Neural cell (in vitro differentiated cells): ENCODE measurements at regions not wholly inside any gene's neighbourhood (a gene's known extent, or its start where the extent isn't known, plus 50 kb on each side); places are given as distances from the start of the nearest gene placed in this dataset.

Source experiments
- H2AFZ ChIP-seq: fragments of 200-600, 300-800 bp; sonication (generic), shearing (Covaris generic); 2 replicates; pipeline ENCODE4 v1.6.0; 2014; ENCODE audit warnings: low read depth, mild to moderate bottlenecking, antibody characterized with exemption, low read length, moderate library complexity
- H3F3A ChIP-seq: fragments of 200-600 bp; shearing (Covaris generic); 2 replicates; pipeline ENCODE4 v1.6.1; 2016; ENCODE audit warnings: mild to moderate bottlenecking, moderate library complexity, mixed read lengths, antibody characterized with exemption, low read length; ENCODE audit not compliant: insufficient read depth, poor library complexity, severe bottlenecking
- H3K27ac ChIP-seq: fragments of 200-600, 300-800 bp; sonication (generic), shearing (Covaris generic); 2 replicates; pipeline ENCODE4 v1.5.1; 2014; ENCODE audit warnings: mild to moderate bottlenecking, low read length, moderate library complexity
- H3K27me3 ChIP-seq: fragments of 300-800, 200-600 bp; sonication (generic), shearing (Covaris generic); 2 replicates; pipeline ENCODE4 v1.6.0; 2014; ENCODE audit warnings: mild to moderate bottlenecking, low read depth, low read length, moderate library complexity; ENCODE audit not compliant: insufficient read depth
- H3K36me3 ChIP-seq: fragments of 300-800, 200-600 bp; sonication (generic), shearing (Covaris generic); 2 replicates; pipeline ENCODE4 v1.5.1; 2014; ENCODE audit warnings: mild to moderate bottlenecking, antibody characterized with exemption, low read length, moderate library complexity; ENCODE audit not compliant: insufficient read depth
- H3K4me2 ChIP-seq: fragments of 300-800, 200-600 bp; sonication (generic), shearing (Covaris generic); 2 replicates; pipeline ENCODE4 v1.6.0; 2014; ENCODE audit warnings: mild to moderate bottlenecking, low read length
- H3K4me3 ChIP-seq: fragments of 300-800, 200-600 bp; sonication (generic), shearing (Covaris generic); 2 replicates; pipeline ENCODE4 v1.5.1; 2014; ENCODE audit warnings: mild to moderate bottlenecking, low read length, moderate library complexity
- H3K79me2 ChIP-seq: fragments of 200-600 bp; shearing (Covaris generic); replicated peaks from 2 replicates; pipeline ENCODE4 v1.6.0; 2014; ENCODE audit warnings: mild to moderate bottlenecking, low read length, moderate library complexity; ENCODE audit not compliant: insufficient read depth
- H3K9ac ChIP-seq: fragments of 300-800, 200-600 bp; sonication (generic), shearing (Covaris generic); 2 replicates; pipeline ENCODE4 v1.6.1; 2016; ENCODE audit warnings: mild to moderate bottlenecking, low read length, mixed read lengths
- H3K9me2 ChIP-seq: fragments of 200-600 bp; shearing (Covaris generic); 2 replicates; pipeline ENCODE4 v1.6.1; 2016; ENCODE audit warnings: mild to moderate bottlenecking, low read length, mixed read lengths; ENCODE audit not compliant: insufficient read depth
- H3K9me3 ChIP-seq: fragments of 200-600, 300-800 bp; sonication (generic), shearing (Covaris generic); 2 replicates; pipeline ENCODE4 v1.6.1; 2016; ENCODE audit warnings: mild to moderate bottlenecking, mixed run types, low read length, moderate library complexity, mixed read lengths
- H4K20me1 ChIP-seq: fragments of 200-600 bp; shearing (Covaris generic); 2 replicates; pipeline ENCODE4 v1.6.1; 2016; ENCODE audit warnings: mild to moderate bottlenecking, mixed run types; ENCODE audit not compliant: insufficient read depth
- EP300 ChIP-seq: fragments of 450-650 bp; conservative IDR thresholded peaks from 2 replicates; pipeline ENCODE4 v1.6.1; 2014; ENCODE audit warnings: antibody characterized with exemption, mild to moderate bottlenecking, moderate library complexity; ENCODE audit not compliant: poor library complexity, severe bottlenecking
- EZH2 ChIP-seq: fragments of 200-600, 300-800 bp; shearing (Covaris generic), sonication (generic); IDR thresholded peaks from 2 replicates; pipeline ENCODE4 v1.6.1; 2014; ENCODE audit warnings: antibody characterized with exemption, low read length, borderline replicate concordance, mild to moderate bottlenecking; ENCODE audit not compliant: insufficient read depth, poor library complexity, severe bottlenecking
- MXI1 ChIP-seq: fragments of 450-650 bp; conservative IDR thresholded peaks from 2 replicates; pipeline ENCODE4 v1.6.1; 2014; ENCODE audit warnings: antibody characterized with exemption, mild to moderate bottlenecking; ENCODE audit not compliant: poor library complexity, severe bottlenecking
- POLR2AphosphoS5 ChIP-seq: IDR thresholded peaks from 2 replicates; pipeline ENCODE4 v1.6.1; 2012
- RAD21 ChIP-seq: fragments of 450-650 bp; conservative IDR thresholded peaks from 2 replicates; pipeline ENCODE4 v1.6.1; 2014; ENCODE audit warnings: antibody characterized with exemption, mild to moderate bottlenecking, moderate library complexity
- SMC3 ChIP-seq: fragments of 450-650 bp; conservative IDR thresholded peaks from 2 replicates; pipeline ENCODE4 v1.6.1; 2014; ENCODE audit warnings: antibody characterized with exemption, mild to moderate bottlenecking, moderate library complexity; ENCODE audit not compliant: poor library complexity
- TAF1 ChIP-seq: IDR thresholded peaks from 2 replicates; pipeline ENCODE4 v1.6.1; 2012; ENCODE audit warnings: low read depth
- TF ChIP-seq, protein P1 (sequence below): IDR thresholded peaks from 2 replicates; pipeline ENCODE4 v1.6.1; 2012; ENCODE audit warnings: borderline replicate concordance
- TF ChIP-seq, protein P2 (sequence below): fragments of 450-650 bp; IDR thresholded peaks from 2 replicates; pipeline ENCODE4 v1.5.1; 2014; ENCODE audit warnings: antibody characterized with exemption, mild to moderate bottlenecking, moderate library complexity; ENCODE audit not compliant: poor library complexity, severe bottlenecking

GRCh38 chr5:110040178-110040577, 350.5 kb downstream of the MAN2A1 start:
- TF ChIP-seq, protein P1, sequence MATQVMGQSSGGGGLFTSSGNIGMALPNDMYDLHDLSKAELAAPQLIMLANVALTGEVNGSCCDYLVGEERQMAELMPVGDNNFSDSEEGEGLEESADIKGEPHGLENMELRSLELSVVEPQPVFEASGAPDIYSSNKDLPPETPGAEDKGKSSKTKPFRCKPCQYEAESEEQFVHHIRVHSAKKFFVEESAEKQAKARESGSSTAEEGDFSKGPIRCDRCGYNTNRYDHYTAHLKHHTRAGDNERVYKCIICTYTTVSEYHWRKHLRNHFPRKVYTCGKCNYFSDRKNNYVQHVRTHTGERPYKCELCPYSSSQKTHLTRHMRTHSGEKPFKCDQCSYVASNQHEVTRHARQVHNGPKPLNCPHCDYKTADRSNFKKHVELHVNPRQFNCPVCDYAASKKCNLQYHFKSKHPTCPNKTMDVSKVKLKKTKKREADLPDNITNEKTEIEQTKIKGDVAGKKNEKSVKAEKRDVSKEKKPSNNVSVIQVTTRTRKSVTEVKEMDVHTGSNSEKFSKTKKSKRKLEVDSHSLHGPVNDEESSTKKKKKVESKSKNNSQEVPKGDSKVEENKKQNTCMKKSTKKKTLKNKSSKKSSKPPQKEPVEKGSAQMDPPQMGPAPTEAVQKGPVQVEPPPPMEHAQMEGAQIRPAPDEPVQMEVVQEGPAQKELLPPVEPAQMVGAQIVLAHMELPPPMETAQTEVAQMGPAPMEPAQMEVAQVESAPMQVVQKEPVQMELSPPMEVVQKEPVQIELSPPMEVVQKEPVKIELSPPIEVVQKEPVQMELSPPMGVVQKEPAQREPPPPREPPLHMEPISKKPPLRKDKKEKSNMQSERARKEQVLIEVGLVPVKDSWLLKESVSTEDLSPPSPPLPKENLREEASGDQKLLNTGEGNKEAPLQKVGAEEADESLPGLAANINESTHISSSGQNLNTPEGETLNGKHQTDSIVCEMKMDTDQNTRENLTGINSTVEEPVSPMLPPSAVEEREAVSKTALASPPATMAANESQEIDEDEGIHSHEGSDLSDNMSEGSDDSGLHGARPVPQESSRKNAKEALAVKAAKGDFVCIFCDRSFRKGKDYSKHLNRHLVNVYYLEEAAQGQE: no peak
- TF ChIP-seq TAF1 (no peak), MXI1 (no peak), EP300 (no peak), EZH2 (no peak), SMC3 (no peak), POLR2AphosphoS5 (no peak), RAD21 (no peak)
- TF ChIP-seq, protein P2, sequence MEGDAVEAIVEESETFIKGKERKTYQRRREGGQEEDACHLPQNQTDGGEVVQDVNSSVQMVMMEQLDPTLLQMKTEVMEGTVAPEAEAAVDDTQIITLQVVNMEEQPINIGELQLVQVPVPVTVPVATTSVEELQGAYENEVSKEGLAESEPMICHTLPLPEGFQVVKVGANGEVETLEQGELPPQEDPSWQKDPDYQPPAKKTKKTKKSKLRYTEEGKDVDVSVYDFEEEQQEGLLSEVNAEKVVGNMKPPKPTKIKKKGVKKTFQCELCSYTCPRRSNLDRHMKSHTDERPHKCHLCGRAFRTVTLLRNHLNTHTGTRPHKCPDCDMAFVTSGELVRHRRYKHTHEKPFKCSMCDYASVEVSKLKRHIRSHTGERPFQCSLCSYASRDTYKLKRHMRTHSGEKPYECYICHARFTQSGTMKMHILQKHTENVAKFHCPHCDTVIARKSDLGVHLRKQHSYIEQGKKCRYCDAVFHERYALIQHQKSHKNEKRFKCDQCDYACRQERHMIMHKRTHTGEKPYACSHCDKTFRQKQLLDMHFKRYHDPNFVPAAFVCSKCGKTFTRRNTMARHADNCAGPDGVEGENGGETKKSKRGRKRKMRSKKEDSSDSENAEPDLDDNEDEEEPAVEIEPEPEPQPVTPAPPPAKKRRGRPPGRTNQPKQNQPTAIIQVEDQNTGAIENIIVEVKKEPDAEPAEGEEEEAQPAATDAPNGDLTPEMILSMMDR: no peak
- no peaks in the 10 kb centered on the region for H3K27me3 ChIP-seq

GRCh38 chr5:110043025-110043424, 353.3 kb downstream of the MAN2A1 start:
- Histone ChIP-seq H3K9ac (no peak overlapping the region), H3K27ac (no peak overlapping the region), H3F3A (no peaks in the 10 kb centered on the region), H4K20me1 (no peaks in the 10 kb centered on the region), H3K79me2 (no peaks in the 10 kb centered on the region), H3K9me2 (no peaks in the 10 kb centered on the region), H3K9me3 (no peaks in the 10 kb centered on the region), H3K4me3 (no peak overlapping the region), H3K27me3 (no peaks in the 10 kb centered on the region), H3K36me3 (no peaks in the 10 kb centered on the region), H3K4me2 (no peak overlapping the region), H2AFZ (no peak overlapping the region)
- no peak for TF ChIP-seq SMC3
- no peak for TF ChIP-seq EZH2
- no peak for TF ChIP-seq EP300
- no peak for TF ChIP-seq TAF1
- TF ChIP-seq, protein P1: no peak
- no peak for TF ChIP-seq MXI1
- TF ChIP-seq, protein P2: no peak
- TF ChIP-seq POLR2AphosphoS5: no peak
- no peak for TF ChIP-seq RAD21

More at GRCh38 chr5:110040178-110040577, 350.5 kb downstream of the MAN2A1 start:
- Histone ChIP-seq H4K20me1 (no peaks in the 10 kb centered on the region), H3K9me3 (no peaks in the 10 kb centered on the region), H3K36me3 (no peaks in the 10 kb centered on the region), H3F3A (no peaks in the 10 kb centered on the region), H3K9me2 (no peaks in the 10 kb centered on the region), H3K27ac (no peak overlapping the region), H2AFZ (no peak overlapping the region), H3K79me2 (no peaks in the 10 kb centered on the region), H3K9ac (no peak overlapping the region), H3K4me3 (no peak overlapping the region), H3K4me2 (no peak overlapping the region)
